SK-N-SH treated with all-trans-retinoic acid at 6 μM for 48 hours (cell line): ENCODE measurements at regions not wholly inside any gene's neighbourhood (a gene's known extent, or its start where the extent isn't known, plus 50 kb on each side); places are given as distances from the start of the nearest gene placed in this dataset.
A peak's percentile ranks its signal among the peaks of the same experiment; 100 is the strongest.

Experiments
- ATAC-seq: fragments of 200-7000 bp; cut with Tn5 transposase; 3 replicates; pipeline ENCODE4 v1.9.1; 2020; ENCODE audit warnings: mild to moderate bottlenecking, moderate library complexity
- ARNTL ChIP-seq: fragments of 450-650 bp; formaldehyde crosslinking; IDR thresholded peaks from 2 replicates; pipeline ENCODE4 v1.5.0; 2020; ENCODE audit warnings: low read depth, mild to moderate bottlenecking, moderate library complexity, borderline replicate concordance
- BACH2 ChIP-seq: fragments of 250-450 bp; sonication (Bioruptor Pico); IDR thresholded peaks from 2 replicates; pipeline ENCODE4 v1.9.0; 2021; ENCODE audit warnings: mild to moderate bottlenecking, borderline replicate concordance
- CSDC2 ChIP-seq: fragments of 250-450 bp; sonication (Bioruptor Pico); IDR thresholded peaks from 2 replicates; pipeline ENCODE4 v1.5.0; 2020; ENCODE audit warnings: mild to moderate bottlenecking, moderate library complexity
- CSRNP3 ChIP-seq: fragments of 250-450 bp; sonication (Bioruptor Pico); IDR thresholded peaks from 2 replicates; pipeline ENCODE4 v1.5.1; 2021; ENCODE audit warnings: mild to moderate bottlenecking, moderate library complexity
- ESRRG ChIP-seq: fragments of 250-450 bp; sonication (Bioruptor Pico); IDR thresholded peaks from 2 replicates; pipeline ENCODE4 v1.6.1; 2021; ENCODE audit warnings: mild to moderate bottlenecking
- GLIS3 ChIP-seq: fragments of 250-450 bp; sonication (Bioruptor Pico); IDR thresholded peaks from 2 replicates; pipeline ENCODE4 v1.5.0; 2020; ENCODE audit warnings: mild to moderate bottlenecking, moderate library complexity
- POU6F1 ChIP-seq: fragments of 250-450 bp; sonication (Bioruptor Pico); IDR thresholded peaks from 2 replicates; pipeline ENCODE4 v1.8.0; 2021; ENCODE audit warnings: low read depth, mild to moderate bottlenecking, moderate library complexity, borderline replicate concordance
- PPARA ChIP-seq: fragments of 250-450 bp; sonication (Bioruptor Pico); IDR thresholded peaks from 2 replicates; pipeline ENCODE4 v1.5.0; 2020; ENCODE audit warnings: mild to moderate bottlenecking, borderline replicate concordance
- TOX ChIP-seq: fragments of 250-450 bp; sonication (Bioruptor Pico); IDR thresholded peaks from 2 replicates; pipeline ENCODE4 v1.8.0; 2021; ENCODE audit warnings: mild to moderate bottlenecking, moderate library complexity, borderline replicate concordance
- ZC3H10 ChIP-seq: fragments of 250-450 bp; sonication (Bioruptor Pico); IDR thresholded peaks from 2 replicates; pipeline ENCODE4 v1.5.1; 2021; ENCODE audit warnings: mild to moderate bottlenecking, moderate library complexity
- ZFP30 ChIP-seq: fragments of 450-650 bp; formaldehyde crosslinking; IDR thresholded peaks from 2 replicates; pipeline ENCODE4 v1.5.0; 2022; ENCODE audit warnings: mild to moderate bottlenecking, moderate library complexity
- ZNF565 ChIP-seq: fragments of 450-650 bp; formaldehyde crosslinking; conservative IDR thresholded peaks from 2 replicates; pipeline ENCODE4 v1.5.0; 2020; ENCODE audit warnings: low read depth, mild to moderate bottlenecking, moderate library complexity
- ZNF70 ChIP-seq: fragments of 450-650 bp; formaldehyde crosslinking; IDR thresholded peaks from 2 replicates; pipeline ENCODE4 v1.5.0; 2020; ENCODE audit warnings: mild to moderate bottlenecking, moderate library complexity
- ZNF8 ChIP-seq: fragments of 450-650 bp; formaldehyde crosslinking; IDR thresholded peaks from 2 replicates; pipeline ENCODE4 v1.5.0; 2020; ENCODE audit warnings: mild to moderate bottlenecking, moderate library complexity
- TF ChIP-seq, protein P1 (sequence below): fragments of 250-450 bp; sonication (Bioruptor Pico); IDR thresholded peaks from 2 replicates; pipeline ENCODE4 v1.5.1; 2020; ENCODE audit warnings: low read depth, mild to moderate bottlenecking, moderate library complexity
- TF ChIP-seq, protein P2 (sequence below): fragments of 250-450 bp; sonication (Bioruptor Pico); IDR thresholded peaks from 2 replicates; pipeline ENCODE4 v1.5.0; 2020; ENCODE audit warnings: mild to moderate bottlenecking, moderate library complexity
- TF ChIP-seq, protein P3 (sequence below): fragments of 250-450 bp; sonication (Bioruptor Pico); IDR thresholded peaks from 2 replicates; pipeline ENCODE4 v1.8.0; 2020; ENCODE audit warnings: mild to moderate bottlenecking, moderate library complexity, borderline replicate concordance

GRCh38 chr9:87180841-87181240, 233.5 kb upstream of the GAS1 start:
- TF ChIP-seq ZNF8 (CRISPR knock-in tag) (no peak), ZNF70 (CRISPR knock-in tag) (no peak)
- TF ChIP-seq, protein P1, sequence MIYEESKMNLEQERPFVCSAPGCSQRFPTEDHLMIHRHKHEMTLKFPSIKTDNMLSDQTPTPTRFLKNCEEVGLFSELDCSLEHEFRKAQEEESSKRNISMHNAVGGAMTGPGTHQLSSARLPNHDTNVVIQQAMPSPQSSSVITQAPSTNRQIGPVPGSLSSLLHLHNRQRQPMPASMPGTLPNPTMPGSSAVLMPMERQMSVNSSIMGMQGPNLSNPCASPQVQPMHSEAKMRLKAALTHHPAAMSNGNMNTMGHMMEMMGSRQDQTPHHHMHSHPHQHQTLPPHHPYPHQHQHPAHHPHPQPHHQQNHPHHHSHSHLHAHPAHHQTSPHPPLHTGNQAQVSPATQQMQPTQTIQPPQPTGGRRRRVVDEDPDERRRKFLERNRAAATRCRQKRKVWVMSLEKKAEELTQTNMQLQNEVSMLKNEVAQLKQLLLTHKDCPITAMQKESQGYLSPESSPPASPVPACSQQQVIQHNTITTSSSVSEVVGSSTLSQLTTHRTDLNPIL (CRISPR knock-in tag), result no peak
- peak; percentile 31 for ATAC-seq

GRCh38 chr9:87181670-87182069, 234.4 kb upstream of the GAS1 start:
- no peak for ATAC-seq
- TF ChIP-seq ZNF565 (no peak), ZNF70 (CRISPR knock-in tag) (no peak), CSDC2 (CRISPR knock-in tag) (no peak), GLIS3 (CRISPR knock-in tag) (no peak), TOX (CRISPR knock-in tag) (no peak), POU6F1 (CRISPR knock-in tag) (no peak), ZNF8 (CRISPR knock-in tag) (no peak), ESRRG (CRISPR knock-in tag) (no peak), PPARA (no peak), BACH2 (no peak), CSRNP3 (no peak)
- TF ChIP-seq, protein P2, sequence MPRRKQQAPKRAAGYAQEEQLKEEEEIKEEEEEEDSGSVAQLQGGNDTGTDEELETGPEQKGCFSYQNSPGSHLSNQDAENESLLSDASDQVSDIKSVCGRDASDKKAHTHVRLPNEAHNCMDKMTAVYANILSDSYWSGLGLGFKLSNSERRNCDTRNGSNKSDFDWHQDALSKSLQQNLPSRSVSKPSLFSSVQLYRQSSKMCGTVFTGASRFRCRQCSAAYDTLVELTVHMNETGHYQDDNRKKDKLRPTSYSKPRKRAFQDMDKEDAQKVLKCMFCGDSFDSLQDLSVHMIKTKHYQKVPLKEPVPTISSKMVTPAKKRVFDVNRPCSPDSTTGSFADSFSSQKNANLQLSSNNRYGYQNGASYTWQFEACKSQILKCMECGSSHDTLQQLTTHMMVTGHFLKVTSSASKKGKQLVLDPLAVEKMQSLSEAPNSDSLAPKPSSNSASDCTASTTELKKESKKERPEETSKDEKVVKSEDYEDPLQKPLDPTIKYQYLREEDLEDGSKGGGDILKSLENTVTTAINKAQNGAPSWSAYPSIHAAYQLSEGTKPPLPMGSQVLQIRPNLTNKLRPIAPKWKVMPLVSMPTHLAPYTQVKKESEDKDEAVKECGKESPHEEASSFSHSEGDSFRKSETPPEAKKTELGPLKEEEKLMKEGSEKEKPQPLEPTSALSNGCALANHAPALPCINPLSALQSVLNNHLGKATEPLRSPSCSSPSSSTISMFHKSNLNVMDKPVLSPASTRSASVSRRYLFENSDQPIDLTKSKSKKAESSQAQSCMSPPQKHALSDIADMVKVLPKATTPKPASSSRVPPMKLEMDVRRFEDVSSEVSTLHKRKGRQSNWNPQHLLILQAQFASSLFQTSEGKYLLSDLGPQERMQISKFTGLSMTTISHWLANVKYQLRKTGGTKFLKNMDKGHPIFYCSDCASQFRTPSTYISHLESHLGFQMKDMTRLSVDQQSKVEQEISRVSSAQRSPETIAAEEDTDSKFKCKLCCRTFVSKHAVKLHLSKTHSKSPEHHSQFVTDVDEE (CRISPR knock-in tag), result no peak
- TF ChIP-seq, all 23 proteins: peak for 0

DNA sequence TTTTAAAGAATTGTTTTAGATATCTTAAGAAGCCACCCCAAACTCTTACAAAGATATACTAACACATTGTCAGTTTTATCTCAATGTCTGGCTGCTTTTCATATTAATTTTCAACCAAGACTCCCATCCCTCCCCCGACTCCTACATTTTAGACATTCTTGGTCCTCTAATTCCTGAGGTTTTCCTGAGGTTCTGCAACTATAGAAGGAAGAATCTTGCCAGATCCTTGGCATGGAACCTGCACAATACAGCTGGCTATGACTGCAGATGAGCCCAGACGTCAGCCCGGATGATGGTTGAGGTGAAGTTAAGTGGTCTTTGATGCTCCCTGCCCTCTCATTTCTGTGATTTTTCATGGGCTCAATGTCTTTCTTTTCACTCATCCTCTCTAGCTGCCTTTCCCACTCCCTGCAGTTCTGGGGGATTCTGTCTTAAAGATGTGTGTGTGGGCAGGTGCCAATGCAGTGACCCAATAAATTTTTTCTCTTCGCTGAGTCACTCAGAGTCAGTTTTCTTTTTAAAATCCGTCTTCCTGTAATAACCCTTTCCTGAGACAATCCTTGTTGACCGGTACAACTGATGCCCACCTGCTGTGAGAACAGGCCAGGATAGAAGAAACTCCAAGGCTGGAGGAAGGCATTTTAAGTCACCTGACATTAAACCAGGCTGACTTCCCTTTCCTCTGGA, 237.8 kb upstream of the GAS1 start:
- TF ChIP-seq, protein P3, sequence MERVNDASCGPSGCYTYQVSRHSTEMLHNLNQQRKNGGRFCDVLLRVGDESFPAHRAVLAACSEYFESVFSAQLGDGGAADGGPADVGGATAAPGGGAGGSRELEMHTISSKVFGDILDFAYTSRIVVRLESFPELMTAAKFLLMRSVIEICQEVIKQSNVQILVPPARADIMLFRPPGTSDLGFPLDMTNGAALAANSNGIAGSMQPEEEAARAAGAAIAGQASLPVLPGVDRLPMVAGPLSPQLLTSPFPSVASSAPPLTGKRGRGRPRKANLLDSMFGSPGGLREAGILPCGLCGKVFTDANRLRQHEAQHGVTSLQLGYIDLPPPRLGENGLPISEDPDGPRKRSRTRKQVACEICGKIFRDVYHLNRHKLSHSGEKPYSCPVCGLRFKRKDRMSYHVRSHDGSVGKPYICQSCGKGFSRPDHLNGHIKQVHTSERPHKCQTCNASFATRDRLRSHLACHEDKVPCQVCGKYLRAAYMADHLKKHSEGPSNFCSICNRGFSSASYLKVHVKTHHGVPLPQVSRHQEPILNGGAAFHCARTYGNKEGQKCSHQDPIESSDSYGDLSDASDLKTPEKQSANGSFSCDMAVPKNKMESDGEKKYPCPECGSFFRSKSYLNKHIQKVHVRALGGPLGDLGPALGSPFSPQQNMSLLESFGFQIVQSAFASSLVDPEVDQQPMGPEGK (CRISPR knock-in tag), result no peak
- no peak for TF ChIP-seq ZNF8 (CRISPR knock-in tag)
- TF ChIP-seq ZFP30 (CRISPR knock-in tag), result no peak
- no peak for TF ChIP-seq POU6F1 (CRISPR knock-in tag)
- TF ChIP-seq, protein P1 (CRISPR knock-in tag), result no peak
- no peak for TF ChIP-seq ARNTL (CRISPR knock-in tag)
- TF ChIP-seq PPARA, result no peak
- no peak for TF ChIP-seq ZC3H10 (CRISPR knock-in tag)
- peak; percentile 43; the same call in 2 of the 3 replicates for ATAC-seq
